Gastrocnemius medialis (tissue), 4 donors: ENCODE measurements at regions not wholly inside any gene's neighbourhood (a gene's known extent, or its start where the extent isn't known, plus 50 kb on each side); places are given as distances from the start of the nearest gene placed in this dataset.

Source experiments
- POLR2A ChIP-seq, 2 donors: fragments of 450-650 bp; IDR thresholded peaks; one replicate each; pipeline ENCODE4 v1.6.1; 2017; ENCODE audit warnings: antibody characterized with exemption in 2 of 2, mild to moderate bottlenecking in 2 of 2, moderate library complexity in 2 of 2
- TF ChIP-seq, protein P1 (sequence below), 5 experiments: fragments of 450-650 bp in 3 of 5; fragments of 200-600 bp in 2 of 5; sonication (generic) in 2 of 5; IDR thresholded peaks in 4 of 5; conservative IDR thresholded peaks in 1 of 5; 1 replicate in 4 of 5; 2 replicates in 1 of 5; pipeline ENCODE4 v1.5.1; 2016 to 2019; ENCODE audit warnings: antibody characterized with exemption in 5 of 5, mild to moderate bottlenecking in 3 of 5, moderate library complexity in 3 of 5

DNA sequence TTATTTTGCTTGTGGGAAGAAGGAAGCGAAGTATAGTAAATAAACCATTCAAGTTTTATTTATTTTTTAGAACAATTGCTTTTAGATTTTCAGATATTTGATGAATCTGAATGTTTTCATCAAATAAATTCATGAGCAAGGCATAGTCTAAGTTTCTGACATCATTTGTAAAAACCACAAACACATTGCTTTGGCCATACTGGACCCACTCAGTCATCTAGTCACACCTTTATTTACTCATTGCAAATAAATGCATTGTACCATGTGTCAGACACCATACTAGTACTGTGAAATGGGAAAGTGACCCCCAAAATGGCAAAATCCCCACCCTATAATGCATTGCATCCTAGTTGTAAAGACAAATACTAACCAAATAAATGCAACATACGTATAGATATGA is 449.1 kb upstream of the SMIM31 start:
- TF ChIP-seq, protein P1, sequence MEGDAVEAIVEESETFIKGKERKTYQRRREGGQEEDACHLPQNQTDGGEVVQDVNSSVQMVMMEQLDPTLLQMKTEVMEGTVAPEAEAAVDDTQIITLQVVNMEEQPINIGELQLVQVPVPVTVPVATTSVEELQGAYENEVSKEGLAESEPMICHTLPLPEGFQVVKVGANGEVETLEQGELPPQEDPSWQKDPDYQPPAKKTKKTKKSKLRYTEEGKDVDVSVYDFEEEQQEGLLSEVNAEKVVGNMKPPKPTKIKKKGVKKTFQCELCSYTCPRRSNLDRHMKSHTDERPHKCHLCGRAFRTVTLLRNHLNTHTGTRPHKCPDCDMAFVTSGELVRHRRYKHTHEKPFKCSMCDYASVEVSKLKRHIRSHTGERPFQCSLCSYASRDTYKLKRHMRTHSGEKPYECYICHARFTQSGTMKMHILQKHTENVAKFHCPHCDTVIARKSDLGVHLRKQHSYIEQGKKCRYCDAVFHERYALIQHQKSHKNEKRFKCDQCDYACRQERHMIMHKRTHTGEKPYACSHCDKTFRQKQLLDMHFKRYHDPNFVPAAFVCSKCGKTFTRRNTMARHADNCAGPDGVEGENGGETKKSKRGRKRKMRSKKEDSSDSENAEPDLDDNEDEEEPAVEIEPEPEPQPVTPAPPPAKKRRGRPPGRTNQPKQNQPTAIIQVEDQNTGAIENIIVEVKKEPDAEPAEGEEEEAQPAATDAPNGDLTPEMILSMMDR (IDR thresholded peaks at IDR 0.05 in 4 of 5, conservative IDR thresholded peaks at IDR 0.05 in 1 of 5): no peak
- TF ChIP-seq POLR2A (IDR thresholded peaks at IDR 0.05): no peak
